ENCODE measurements at regions not wholly inside any gene's neighbourhood (a gene's known extent, or its start where the extent isn't known, plus 50 kb on each side); places are given as distances from the start of the nearest gene placed in this dataset.

GRCh38 chr22:34904486-34904885, 161.5 kb upstream of the ISX start:
- FAIRE-seq (no peak), DNase-seq (ENCODE audit: insufficient read length, low spot score) (no peak)
- TF ChIP-seq POU2F2 (IDR thresholded peaks at IDR 0.05; ENCODE audit: low read depth, low read length) (no peak), POLR2A (IDR thresholded peaks at IDR 0.05; ENCODE audit: low read depth, low read length) (no peak), PAX5 (IDR thresholded peaks at IDR 0.05; ENCODE audit: insufficient read depth, low read length, severe bottlenecking) (no peak), TAF1 (IDR thresholded peaks at IDR 0.05; ENCODE audit: low read depth, low read length) (no peak), POLR2AphosphoS5 (IDR thresholded peaks at IDR 0.05; ENCODE audit: low read depth, low read length) (no peak), SPI1 (IDR thresholded peaks at IDR 0.05; ENCODE audit: low read depth, low read length) (no peak)

- FAIRE-seq (no peak), DNase-seq (ENCODE audit: insufficient read length, low spot score) (no peak)
- TF ChIP-seq POU2F2 (IDR thresholded peaks at IDR 0.05; ENCODE audit: low read depth, low read length) = no peak
- TF ChIP-seq POLR2AphosphoS5 (IDR thresholded peaks at IDR 0.05; ENCODE audit: low read depth, low read length) = no peak
- no peak for TF ChIP-seq SPI1 (IDR thresholded peaks at IDR 0.05; ENCODE audit: low read depth, low read length)
- no peak for TF ChIP-seq POLR2A (IDR thresholded peaks at IDR 0.05; ENCODE audit: low read depth, low read length)
- TF ChIP-seq TAF1 (IDR thresholded peaks at IDR 0.05; ENCODE audit: low read depth, low read length) = no peak
- TF ChIP-seq PAX5 (IDR thresholded peaks at IDR 0.05; ENCODE audit: insufficient read depth, low read length, severe bottlenecking) = no peak
Measured at GRCh38 chr22:34913826-34914225, 152.1 kb upstream of the ISX start.

- DNase-seq (ENCODE audit: insufficient read length, low spot score) (no peak), FAIRE-seq (no peak)
- TF ChIP-seq PAX5 (IDR thresholded peaks at IDR 0.05; ENCODE audit: insufficient read depth, low read length, severe bottlenecking) (no peak), TAF1 (IDR thresholded peaks at IDR 0.05; ENCODE audit: low read depth, low read length) (no peak), POLR2AphosphoS5 (IDR thresholded peaks at IDR 0.05; ENCODE audit: low read depth, low read length) (no peak), SPI1 (IDR thresholded peaks at IDR 0.05; ENCODE audit: low read depth, low read length) (no peak), POU2F2 (IDR thresholded peaks at IDR 0.05; ENCODE audit: low read depth, low read length) (no peak), POLR2A (IDR thresholded peaks at IDR 0.05; ENCODE audit: low read depth, low read length) (no peak)
Measured at GRCh38 chr22:34914846-34915245, 151.1 kb upstream of the ISX start.

- FAIRE-seq = no peak
- no peak for DNase-seq (ENCODE audit: insufficient read length, low spot score)
- TF ChIP-seq TAF1 (IDR thresholded peaks at IDR 0.05; ENCODE audit: low read depth, low read length) (no peak), POLR2AphosphoS5 (IDR thresholded peaks at IDR 0.05; ENCODE audit: low read depth, low read length) (no peak), SPI1 (IDR thresholded peaks at IDR 0.05; ENCODE audit: low read depth, low read length) (no peak), PAX5 (IDR thresholded peaks at IDR 0.05; ENCODE audit: insufficient read depth, low read length, severe bottlenecking) (no peak), POLR2A (IDR thresholded peaks at IDR 0.05; ENCODE audit: low read depth, low read length) (no peak), POU2F2 (IDR thresholded peaks at IDR 0.05; ENCODE audit: low read depth, low read length) (no peak)
Measured at GRCh38 chr22:34917239-34917638, 148.7 kb upstream of the ISX start.

- TF ChIP-seq PAX5 (IDR thresholded peaks at IDR 0.05; ENCODE audit: insufficient read depth, low read length, severe bottlenecking) (no peak), SPI1 (IDR thresholded peaks at IDR 0.05; ENCODE audit: low read depth, low read length) (no peak)
- DNase-seq (ENCODE audit: insufficient read length, low spot score) = no peak
- no peak for FAIRE-seq
Measured at GRCh38 chr22:34931026-34931425, 134.9 kb upstream of the ISX start.

- FAIRE-seq (no peak), DNase-seq (ENCODE audit: insufficient read length, low spot score) (no peak)
- TF ChIP-seq POU2F2 (IDR thresholded peaks at IDR 0.05; ENCODE audit: low read depth, low read length) (no peak), PAX5 (IDR thresholded peaks at IDR 0.05; ENCODE audit: insufficient read depth, low read length, severe bottlenecking) (no peak)
Measured at GRCh38 chr22:34934261-34934660, 131.7 kb upstream of the ISX start.

GRCh38 chr22:34943830-34944229, 122.1 kb upstream of the ISX start:
- TF ChIP-seq POU2F2 (IDR thresholded peaks at IDR 0.05; ENCODE audit: low read depth, low read length) (no peak), POLR2A (IDR thresholded peaks at IDR 0.05; ENCODE audit: low read depth, low read length) (no peak), PAX5 (IDR thresholded peaks at IDR 0.05; ENCODE audit: insufficient read depth, low read length, severe bottlenecking) (no peak), TAF1 (IDR thresholded peaks at IDR 0.05; ENCODE audit: low read depth, low read length) (no peak), POLR2AphosphoS5 (IDR thresholded peaks at IDR 0.05; ENCODE audit: low read depth, low read length) (no peak), SPI1 (IDR thresholded peaks at IDR 0.05; ENCODE audit: low read depth, low read length) (no peak)
- DNase-seq (ENCODE audit: insufficient read length, low spot score) (no peak), FAIRE-seq (no peak)

- no peak for TF ChIP-seq POU2F2 (IDR thresholded peaks at IDR 0.05; ENCODE audit: low read depth, low read length)
- peak; percentile 79 for TF ChIP-seq SPI1 (IDR thresholded peaks at IDR 0.05; ENCODE audit: low read depth, low read length)
- FAIRE-seq = no peak
- no peak for DNase-seq (ENCODE audit: insufficient read length, low spot score)
Measured at GRCh38 chr22:34946339-34946985, 119.5 kb upstream of the ISX start.

- FAIRE-seq = no peak
- no peak for DNase-seq (ENCODE audit: insufficient read length, low spot score)
- TF ChIP-seq SPI1 (IDR thresholded peaks at IDR 0.05; ENCODE audit: low read depth, low read length) (no peak), TAF1 (IDR thresholded peaks at IDR 0.05; ENCODE audit: low read depth, low read length) (no peak), POLR2A (IDR thresholded peaks at IDR 0.05; ENCODE audit: low read depth, low read length) (no peak), POU2F2 (IDR thresholded peaks at IDR 0.05; ENCODE audit: low read depth, low read length) (no peak), PAX5 (IDR thresholded peaks at IDR 0.05; ENCODE audit: insufficient read depth, low read length, severe bottlenecking) (no peak), POLR2AphosphoS5 (IDR thresholded peaks at IDR 0.05; ENCODE audit: low read depth, low read length) (no peak)
Measured at GRCh38 chr22:34950489-34950888, 115.5 kb upstream of the ISX start.

GRCh38 chr22:34951212-34951611, 114.7 kb upstream of the ISX start:
- no peak for DNase-seq (ENCODE audit: insufficient read length, low spot score)
- FAIRE-seq = no peak
- no peak for TF ChIP-seq POU2F2 (IDR thresholded peaks at IDR 0.05; ENCODE audit: low read depth, low read length)
- no peak for TF ChIP-seq SPI1 (IDR thresholded peaks at IDR 0.05; ENCODE audit: low read depth, low read length)
- TF ChIP-seq TAF1 (IDR thresholded peaks at IDR 0.05; ENCODE audit: low read depth, low read length) = no peak
- no peak for TF ChIP-seq POLR2AphosphoS5 (IDR thresholded peaks at IDR 0.05; ENCODE audit: low read depth, low read length)
- TF ChIP-seq POLR2A (IDR thresholded peaks at IDR 0.05; ENCODE audit: low read depth, low read length) = no peak
- TF ChIP-seq PAX5 (IDR thresholded peaks at IDR 0.05; ENCODE audit: insufficient read depth, low read length, severe bottlenecking) = no peak
